NCI-H1092 (cell line): ENCODE measurements at regions not wholly inside any gene's neighbourhood (a gene's known extent, or its start where the extent isn't known, plus 50 kb on each side); places are given as distances from the start of the nearest gene placed in this dataset.
"Not testable (repeated sequence)": the region's sequence is repeated elsewhere in the genome, so short reads cannot be mapped to it uniquely, and the experiment has no call there.

Source experiments
- DNase-seq: peaks from one replicate; lab custom pipeline; 2025; lab: John Stamatoyannopoulos, UW

DNA sequence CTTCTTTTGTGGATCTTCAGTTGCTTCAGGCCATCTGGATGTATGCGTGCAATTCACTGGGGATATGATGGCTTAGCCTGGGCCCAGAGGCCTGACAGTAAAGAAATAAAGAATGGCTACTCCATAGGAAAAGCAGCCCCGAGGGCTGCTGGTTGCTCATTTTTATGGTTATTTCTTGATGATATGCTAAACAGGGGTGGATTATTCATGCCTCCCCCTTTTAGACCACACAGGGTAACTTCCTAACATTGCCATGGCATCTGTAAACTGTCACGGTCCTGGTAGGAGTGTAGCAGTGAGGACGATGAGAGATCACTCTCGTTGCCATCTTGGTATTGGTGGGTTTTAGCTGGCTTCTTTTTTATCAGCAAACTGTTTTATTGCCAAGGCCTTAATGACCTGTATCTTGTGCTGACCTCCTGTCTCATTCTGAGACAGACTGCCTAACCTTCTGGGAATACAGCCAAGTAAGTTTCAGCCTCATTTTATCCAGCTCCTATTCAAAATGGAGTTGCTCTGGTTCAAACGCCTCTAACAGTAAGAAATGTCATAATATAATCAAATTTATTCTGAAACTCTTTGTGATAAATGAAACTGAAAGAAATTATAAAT, 60.5 kb downstream of the DSEL start:
- no peak for DNase-seq

DNA sequence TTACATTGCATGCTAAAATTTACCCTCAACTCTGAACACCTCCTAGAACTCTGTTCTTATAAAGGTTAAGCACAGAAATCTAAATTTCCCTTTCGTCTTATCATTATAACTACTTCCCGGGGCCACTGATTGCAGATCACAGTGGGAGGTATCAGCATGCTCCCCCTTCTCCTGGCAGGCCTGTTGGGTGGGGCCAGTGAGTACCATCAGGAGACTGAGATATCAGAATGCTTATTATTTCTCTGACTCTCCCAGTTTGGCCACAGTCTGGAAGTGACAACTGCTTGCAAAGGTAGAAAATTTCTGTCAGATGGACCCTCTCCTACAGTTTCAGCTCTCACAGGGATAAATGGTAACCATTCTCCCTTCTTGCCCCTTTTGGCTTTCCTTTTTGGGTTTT, 62.6 kb downstream of the DSEL start:
- DNase-seq, result no peak

DNA sequence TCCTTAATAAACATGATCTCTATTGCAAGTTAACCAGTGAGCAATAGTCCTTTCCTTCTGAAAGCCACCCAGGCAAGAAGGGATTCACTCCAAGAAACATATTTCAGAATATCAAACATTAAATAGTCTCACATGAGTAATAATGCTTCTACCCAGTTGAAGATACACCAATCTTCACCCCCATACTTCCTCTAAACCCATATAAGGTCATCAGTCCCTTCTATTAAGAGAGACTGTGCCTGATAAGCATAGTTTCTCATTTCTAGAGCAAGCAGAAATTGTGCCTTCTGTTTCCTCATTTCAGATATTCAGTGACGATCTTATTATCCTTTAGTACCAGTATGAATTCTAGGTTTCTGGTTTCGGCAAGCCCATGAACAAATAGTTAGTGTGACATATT, 64.6 kb downstream of the DSEL start:
- DNase-seq, result no peak

DNA sequence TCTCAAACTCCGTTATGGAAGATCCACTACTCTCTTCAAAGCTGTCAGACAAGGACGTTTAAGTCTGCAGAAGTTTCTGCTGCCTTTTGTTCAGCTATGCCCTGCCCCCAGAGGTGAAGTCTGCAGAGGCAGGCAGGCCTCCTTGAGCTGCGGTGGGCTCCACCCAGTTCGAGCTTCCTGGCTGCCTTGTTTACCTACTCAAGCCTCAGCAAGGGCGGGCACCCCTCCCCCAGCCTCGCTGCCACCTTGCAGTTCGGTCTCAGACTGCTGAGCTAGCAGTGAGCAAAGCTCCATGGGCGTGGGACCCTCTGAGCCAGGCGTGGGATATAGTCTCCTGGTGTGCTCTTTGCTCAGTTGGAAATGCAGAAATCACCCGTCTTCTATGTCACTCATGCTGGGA, 65.4 kb downstream of the DSEL start:
- DNase-seq, result not testable (repeated sequence)

DNA sequence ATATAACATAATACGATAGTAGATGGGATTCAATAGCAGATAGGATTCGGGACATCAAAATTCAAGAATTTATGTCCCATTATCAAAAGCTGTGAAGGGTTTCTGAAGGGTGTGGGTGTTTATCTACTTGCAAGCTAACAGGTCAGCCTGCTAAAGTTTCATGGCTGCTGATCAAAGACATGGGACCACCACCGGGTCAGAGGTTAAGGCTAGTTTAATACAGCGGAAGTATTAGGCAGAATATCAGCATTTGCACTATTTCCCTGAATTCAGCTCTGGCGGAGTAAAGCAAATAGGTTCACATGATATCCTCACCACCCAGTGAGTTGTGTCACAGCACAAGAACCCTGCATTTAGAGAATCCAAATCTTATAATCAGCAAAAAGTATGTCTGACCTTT, 82.5 kb downstream of the DSEL start:
- DNase-seq, result no peak

DNA sequence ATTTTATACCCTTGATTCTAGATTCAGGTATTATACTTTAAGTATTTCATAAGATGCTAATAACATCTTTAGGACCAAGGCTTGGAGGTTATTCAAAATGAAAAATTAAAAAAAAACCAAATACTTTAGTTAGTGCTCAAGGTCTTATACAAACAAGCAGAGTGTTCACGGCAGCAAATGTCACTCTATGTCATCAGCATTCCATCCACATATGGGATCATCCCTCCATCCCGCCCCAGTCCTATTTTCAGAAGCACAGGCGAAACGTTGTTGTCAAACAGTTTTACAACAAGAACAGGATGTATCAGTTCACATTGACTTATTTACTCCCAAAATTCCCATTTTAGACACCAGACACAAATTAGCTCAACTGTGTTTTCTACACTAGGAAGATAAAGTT, 83.7 kb downstream of the DSEL start:
- no peak for DNase-seq

DNA sequence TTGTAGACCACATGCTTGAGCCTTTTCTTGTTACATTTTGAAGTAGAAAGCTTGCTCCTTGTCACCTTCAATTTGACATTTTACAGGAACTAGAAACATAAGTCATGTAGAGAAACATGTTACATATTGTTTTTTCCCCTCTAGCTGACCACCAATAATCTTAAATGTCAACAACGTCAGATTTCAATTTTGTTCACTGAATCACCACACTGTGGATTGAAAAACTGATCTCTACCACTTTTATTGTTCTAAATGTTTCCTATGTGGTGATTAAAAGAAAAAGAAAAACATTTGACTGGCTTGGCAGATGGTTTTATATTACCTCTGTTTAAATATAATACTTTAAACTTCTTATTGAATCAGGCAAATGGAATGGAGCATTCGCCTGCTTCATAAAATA, 87.7 kb downstream of the DSEL start:
- no peak for DNase-seq

DNA sequence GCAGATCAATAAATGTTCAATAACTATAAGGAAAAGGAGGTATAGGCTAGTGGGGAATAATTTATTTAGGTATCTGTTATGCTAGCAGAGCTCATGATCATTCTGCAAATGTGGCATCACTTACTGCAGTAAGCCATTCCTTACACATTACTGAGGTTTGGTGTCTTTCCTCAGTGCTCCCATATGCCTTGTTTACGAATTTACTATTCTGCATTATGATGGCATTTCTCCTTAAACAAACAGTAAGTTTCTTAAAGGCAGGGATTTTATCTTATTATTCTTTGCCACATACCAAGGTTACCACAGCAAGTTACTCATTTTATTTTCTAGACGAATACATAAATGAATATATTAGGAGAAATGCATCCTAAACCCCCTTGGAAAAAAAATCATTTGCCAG, 88.4 kb downstream of the DSEL start:
- DNase-seq, result no peak

DNA sequence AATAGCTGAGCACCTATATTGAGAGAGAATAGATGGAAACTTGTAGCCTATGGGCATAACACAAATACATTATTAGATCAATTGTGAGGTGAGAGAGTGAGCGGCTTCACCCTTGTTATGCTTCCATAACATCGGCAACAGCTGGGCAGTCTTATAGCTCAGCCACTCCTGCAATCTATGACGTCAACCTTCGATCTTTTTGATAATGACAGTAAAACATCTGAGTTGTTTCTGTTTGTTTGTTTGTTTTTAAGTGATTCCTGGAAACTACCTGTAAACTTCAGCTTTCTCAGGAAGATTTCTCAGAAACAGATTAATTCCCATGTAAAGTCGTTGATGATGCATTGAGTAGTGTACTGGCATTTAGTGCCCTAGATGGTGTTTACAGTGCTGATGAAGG, 90.0 kb downstream of the DSEL start:
- DNase-seq, result no peak

DNA sequence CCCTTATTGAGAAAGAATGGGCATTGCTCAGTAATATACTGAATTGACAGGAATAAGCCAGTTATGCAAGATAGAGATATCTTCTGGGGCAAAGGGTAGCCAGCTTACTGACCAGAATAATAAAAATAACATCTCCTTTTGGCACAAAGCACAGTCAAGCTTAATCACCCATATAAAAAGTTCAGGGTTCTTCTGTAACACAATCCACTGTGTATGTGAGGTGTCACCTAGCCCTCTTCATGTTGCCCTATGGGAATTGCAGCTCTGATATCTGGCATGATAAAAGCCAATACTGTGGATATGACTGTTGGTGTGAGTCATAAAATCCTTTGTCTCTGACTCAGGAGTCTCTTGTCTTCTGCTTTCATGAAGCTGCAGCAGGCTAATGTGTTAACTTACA, 90.8 kb downstream of the DSEL start:
- DNase-seq, result no peak

DNA sequence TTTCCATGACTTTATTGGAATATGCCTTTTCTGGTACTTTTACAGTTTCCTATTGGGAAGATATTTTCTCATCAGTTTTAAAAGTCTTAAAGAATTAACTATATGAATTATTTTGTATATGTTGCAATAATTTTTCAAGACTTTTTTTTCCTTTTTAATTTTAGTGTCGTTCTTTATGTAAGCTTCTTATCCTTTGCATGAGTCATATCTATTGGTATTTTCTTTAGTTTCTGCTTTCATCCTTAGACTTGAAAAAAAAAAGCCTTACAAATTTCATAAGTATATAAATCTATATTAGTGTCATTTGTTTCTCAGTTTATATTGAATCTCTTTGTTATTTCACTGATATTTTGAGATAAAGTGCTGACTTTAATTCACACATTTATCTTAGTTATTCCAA, 94.9 kb downstream of the DSEL start:
- no peak for DNase-seq

DNA sequence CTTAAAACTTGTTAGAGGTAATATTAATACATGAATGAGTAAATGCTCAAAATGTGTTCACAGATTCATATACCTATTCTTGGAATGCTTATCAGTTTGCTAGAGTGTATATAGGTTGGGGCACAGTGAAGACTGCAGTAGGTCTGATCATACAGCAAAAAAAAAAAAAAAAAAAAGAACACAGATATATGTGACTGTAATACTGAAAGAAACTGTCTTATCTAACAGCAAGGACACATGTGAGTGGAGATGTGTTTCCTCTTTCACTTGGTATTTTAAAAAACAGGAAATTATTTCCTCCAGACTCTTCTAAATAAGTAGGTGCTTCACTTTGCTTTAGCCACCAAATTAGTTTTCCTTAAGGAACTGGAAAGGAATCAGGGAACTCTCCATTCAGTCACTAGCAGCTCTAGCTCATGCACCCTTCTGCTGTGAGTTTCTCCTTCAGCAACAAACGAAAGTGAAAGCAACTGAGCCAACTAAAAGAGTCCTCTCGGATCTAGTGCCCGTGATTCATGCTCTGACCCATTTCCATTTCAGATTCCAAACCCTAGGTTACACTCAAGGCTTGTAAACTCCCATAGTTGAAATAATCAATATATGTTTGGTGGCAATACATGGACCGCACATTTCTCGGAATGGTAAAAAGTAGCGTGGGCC, 98.5 kb downstream of the DSEL start:
- no peak for DNase-seq

DNA sequence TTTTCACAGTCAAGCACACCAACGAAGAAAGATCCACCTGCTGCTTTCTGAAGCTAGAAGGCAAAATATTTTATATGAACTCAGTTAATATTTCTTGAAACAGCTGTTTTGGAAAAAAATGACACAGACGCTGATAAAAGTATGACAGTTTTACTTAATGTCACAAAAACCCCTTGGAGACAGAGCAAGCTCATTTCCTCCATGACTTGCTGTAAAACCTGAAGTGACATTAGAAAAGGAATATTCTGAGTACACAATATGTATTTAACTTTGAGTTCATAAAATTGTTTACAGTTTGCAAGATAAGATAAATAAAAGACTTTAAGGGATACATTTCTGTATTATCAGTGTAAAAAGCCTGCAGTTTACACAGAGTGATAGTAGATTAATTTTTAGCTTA, 105.4 kb downstream of the DSEL start:
- no peak for DNase-seq

DNA sequence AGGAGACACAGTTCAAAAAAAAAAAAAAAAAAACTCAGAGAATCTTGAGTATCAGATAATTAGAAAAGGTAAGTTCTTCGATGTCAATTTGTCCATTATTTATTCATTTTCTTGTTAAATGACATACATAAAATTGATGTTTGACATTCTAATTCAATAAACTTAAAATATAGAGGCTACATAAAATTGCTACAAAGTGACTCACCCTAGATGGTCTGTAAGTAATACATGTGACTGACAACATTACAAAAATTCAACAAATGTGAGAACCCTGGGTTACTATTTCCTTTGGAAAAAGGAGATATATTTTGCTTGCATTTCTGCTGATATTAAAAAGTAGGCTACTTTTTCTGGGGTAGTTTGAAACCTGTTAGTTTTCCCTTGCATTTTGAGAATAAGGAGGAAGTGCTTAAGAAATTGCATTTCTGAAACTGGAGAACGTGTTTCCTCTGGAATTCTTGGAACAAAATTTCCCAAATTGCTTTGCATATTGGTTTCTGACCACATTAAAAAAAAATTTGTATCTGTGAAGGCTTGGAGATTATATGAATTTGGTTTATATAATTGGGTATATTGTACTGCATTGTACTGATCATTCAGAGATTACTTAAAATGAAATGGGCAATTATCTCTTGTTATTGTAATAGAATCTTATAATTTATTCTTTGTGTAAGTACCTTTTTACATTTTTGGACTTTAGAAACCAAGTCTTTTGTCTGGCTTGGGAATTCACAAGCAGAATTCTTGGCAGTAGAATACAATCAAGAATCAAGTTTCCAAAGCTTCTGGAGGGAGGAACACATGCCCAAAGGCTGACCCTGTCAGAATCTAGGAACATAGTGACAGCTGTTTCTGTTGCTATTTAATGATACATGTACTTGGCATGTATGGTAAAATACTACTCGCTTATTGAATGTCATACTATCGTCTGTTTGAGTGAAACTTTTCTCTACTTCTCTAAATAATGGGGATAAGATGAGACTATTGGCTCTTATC, 106.1 kb downstream of the DSEL start:
- DNase-seq, result no peak

DNA sequence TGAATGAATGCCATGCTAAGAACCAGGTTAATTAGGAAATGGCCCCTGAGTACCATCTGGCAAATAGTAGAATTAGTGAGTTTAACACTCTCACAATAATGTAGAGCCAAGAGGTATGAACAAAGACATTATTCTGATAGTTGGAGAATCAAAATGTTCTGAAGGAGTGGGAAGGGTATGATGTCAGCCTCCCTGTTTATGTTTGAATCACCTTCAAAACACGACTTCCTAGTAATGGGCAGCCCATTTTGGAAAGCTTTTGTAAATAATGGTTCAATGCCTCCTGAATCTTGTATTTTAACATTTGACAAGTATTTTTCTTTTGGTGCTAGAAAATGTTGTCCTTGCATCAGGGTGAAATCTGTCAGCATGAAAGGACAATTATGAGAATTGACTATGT, 108.3 kb downstream of the DSEL start:
- DNase-seq, result no peak

DNA sequence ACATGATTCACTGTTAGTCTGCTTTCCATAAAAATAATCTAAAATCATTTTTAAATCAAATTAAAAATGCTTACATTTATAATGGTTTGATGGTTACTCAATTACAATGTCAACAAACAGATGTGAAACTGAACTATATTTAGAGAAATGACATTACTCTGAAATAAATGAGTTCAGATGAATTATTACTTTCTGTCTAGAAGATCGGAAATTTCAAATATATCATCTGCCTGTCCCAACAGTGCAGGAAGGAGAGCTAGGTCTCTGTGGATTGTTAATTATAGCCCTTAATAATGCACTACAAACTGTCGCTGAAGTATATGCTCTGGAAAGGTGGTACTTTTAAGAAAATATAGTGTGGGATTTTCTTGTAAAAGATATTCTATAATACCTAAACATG, 109.8 kb downstream of the DSEL start:
- no peak for DNase-seq

DNA sequence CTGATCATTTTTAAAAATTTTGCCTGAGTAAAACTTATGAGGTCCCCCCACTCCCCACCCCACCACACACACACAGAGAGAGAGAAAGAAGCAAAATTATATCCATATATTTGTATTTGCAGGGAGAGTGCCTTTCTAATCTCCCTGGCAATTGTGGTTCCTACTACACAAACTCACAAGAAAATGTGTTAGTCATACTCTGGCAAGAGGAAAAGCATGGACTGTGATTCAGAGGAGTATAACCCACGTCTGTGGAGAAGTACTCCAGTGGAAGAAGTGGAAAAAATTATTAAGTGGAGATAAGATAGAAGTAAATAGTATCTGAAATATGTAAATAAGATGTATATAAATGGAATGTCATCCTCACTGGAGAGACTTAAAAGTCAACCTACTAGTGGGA, 114.0 kb downstream of the DSEL start:
- DNase-seq, result no peak

DNA sequence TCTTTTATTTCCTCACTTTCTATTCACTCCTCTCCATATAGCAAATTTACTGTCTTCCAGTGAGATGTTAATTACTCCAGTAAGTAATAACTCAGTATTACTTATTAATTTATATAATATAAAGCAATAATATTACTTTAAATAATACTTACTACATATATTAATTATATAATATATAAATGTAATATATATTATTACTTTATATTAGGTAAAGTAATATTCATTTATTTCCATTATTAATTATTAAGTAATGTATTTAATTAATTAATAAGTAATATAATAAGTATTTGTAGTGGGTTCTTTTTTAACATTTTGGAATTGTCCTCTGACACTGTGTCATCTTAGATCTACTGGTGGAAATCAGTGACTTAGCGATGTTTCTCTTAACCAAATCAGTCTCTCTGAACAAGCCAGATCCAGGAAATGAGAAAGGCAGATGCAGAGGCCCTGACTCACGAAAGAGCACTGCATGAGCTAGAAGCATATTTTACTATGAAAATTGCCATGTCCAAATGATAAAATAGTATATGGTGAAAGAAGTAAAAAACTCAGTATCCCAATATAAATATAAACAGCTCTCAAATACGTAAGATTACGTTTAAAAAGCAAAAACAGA, 115.9 kb downstream of the DSEL start:
- no peak for DNase-seq

DNA sequence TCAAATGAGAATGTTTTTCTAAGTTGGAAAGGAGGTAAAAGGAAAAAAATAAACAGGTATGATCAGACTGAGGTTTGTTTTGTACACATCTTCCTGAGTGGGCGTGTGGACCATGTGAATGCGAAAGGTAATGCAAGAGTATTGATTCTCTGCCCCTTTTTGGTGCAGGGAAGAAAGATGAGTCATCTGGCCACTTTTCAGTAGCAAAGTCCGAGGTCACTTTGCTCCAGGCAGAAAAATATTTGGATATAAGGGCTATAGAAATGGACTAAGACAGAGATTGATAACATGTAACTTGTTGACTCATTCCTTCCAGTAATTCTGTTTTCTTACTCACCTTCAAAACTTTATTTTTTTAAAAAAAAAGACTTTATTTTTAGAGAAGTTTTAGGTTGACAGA, 130.5 kb downstream of the DSEL start:
- DNase-seq, result no peak

DNA sequence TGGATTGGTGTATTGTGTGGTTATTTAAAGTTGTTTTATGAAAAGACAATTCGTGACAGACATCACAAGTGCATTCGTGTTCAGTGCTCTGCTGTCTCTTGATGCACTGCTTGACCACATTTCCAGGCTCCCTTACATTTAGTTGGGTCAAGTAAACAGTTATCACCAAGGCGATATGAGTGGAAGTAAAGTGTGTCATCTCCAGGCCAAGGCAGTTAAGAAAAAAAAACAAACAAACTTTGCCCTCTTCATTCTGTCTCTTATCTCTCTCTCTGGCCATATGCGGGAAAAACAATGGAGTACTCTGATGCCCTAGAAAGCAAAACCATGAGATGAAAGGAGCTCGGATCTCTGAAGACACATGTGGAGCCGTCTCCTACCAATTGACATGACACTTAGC, 131.1 kb downstream of the DSEL start:
- DNase-seq, result no peak

DNA sequence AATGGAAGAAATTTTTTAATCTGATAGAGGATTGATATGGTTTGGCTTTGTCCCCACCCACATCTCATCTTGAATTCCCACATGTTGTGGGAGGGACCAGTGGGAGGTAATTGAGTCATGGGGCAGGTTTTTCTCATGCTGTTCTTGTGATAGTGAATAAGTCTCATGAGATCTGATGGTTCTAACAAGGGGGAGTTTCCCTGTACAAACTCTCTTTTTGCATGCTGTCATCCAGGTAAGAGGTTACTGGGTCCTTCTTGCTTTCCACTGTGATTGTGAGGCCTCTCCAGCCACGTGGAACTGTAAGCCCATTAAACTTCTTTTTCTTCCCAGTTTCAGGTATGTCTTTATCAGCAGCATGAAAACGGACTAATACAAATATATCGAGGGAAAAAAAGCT, 132.5 kb downstream of the DSEL start:
- not testable (repeated sequence) for DNase-seq

DNA sequence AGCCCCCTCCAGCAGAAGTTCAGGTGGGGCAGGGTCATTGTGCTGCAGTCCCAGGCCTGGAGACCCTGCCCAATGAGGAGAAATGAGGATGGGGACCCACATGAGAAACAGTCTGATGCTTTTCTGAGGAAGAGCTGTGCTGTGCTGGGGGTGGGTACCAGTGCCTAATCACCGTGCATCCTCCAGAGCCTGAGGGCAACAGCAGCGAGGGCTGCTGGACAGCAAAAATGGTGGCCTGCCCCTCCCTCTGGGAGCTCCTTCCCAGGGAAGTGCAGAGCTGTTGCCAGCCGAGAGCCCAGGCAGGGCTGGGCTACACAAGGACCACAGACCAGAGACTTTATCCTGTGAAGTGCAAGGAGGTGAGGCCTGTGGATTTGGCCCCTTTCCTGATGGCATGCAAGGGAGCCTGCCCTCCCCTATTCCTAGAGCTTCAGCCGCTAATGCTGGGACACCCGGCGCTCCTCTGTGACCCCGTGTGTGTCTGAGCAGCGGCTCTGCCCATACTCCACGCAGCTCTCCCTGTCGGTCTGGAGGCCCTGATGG, 134.8 kb downstream of the DSEL start:
- DNase-seq, result no peak
